NCI-H345 treated with DMSO at 0.1 percent for 48 hours (cell line): ENCODE measurements at regions not wholly inside any gene's neighbourhood (a gene's known extent, or its start where the extent isn't known, plus 50 kb on each side); places are given as distances from the start of the nearest gene placed in this dataset.
"Not testable (repeated sequence)": the region's sequence is repeated elsewhere in the genome, so short reads cannot be mapped to it uniquely, and the experiment has no call there.

ENCODE experiments used
- DNase-seq: peaks from one replicate; lab custom pipeline; 2025; ENCODE audit not compliant: unreplicated experiment; lab: John Stamatoyannopoulos, UW

- DNase-seq = no peak
These were observed 85.2 kb upstream of the WDR72 start for GRCh38 chr15:53844634-53845033.

GRCh38 chr15:53843869-53844569, 84.6 kb upstream of the WDR72 start:
- DNase-seq = no peak

- no peak for DNase-seq
These were observed 83.7 kb upstream of the WDR72 start for GRCh38 chr15:53843166-53843565.

DNA sequence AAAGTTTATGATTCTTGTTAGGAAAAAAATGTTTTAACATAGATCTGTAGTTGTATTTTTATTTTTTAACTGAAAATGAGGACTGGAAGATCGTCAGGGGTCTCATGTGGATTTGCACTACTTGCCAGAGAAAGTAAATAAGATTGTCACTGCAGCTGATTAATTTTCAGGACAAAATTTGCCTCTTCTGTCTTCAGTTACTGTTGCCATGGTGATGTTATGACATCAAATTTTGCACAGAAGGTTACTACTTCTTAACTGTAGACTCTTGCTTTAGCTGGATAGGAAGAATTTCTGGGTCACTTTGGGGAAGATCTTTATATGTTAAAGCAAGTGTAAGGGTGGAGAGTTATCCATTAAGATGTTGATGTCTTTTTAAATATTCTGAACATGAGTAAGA, 82.2 kb upstream of the WDR72 start:
- no peak for DNase-seq

- DNase-seq = no peak
These were observed 81.2 kb upstream of the WDR72 start for GRCh38 chr15:53840681-53841080.

DNA sequence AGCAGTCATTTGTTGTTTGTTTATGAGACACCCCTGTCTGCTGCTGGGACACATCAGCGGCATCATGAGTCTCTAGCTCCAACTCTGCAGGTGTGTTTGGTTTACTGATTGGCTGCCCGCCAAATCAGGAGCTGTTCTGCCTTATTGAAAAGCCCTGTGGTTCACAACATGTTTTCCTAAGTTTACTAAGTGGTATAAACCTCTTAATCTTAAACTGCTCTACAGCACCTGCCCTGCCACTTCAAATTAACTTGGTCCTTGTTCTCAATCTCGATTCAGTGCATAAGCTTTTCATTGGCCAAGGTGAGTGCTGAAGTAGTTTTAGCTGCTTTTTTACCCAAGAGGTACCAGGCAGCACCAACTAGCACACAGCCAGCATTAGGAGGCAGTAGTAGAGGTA, 77.8 kb upstream of the WDR72 start:
- DNase-seq = peak; percentile 89

- DNase-seq = no peak
These were observed 77.2 kb upstream of the WDR72 start for GRCh38 chr15:53836618-53837017.

DNA sequence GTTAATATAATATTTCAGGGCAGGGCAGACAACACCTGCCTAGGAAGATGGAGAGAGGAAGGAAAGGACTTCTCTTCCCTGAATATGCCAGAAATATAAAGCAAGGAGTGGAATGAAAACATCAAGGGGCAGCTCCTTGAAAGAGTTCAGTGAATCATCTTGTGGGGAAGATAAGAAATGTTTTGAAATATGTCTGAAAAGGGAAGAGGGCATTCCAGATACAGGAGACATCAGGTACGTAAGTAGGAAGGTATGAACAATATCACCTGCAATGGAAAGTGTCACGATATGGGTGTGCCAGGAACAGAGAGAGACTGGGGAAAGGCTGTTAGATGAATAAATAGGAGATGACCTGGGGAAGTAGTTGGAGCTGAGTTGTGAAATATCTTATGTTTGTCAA, 75.8 kb upstream of the WDR72 start:
- DNase-seq = no peak

DNA sequence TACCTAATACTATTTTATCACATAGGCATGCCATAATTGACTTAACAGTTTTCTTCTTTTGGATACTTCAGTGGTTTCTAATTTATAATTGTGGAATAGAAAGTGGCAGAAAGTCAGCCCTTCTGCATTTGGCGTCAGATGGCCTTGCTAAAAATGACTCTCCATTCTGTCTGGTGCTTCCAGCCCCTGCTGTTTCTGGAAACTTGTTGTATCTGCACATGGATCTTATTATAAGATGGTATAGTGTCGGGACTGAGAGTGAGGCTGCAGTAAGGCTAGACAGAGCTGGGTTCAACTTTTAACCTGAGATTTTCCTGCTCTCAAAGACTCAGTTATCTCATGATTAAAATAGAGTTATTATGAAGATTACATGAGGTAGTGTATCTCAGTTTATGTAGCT, 74.8 kb upstream of the WDR72 start:
- DNase-seq = no peak

GRCh38 chr15:53833134-53833624, 73.7 kb upstream of the WDR72 start:
- DNase-seq = no peak

GRCh38 chr15:53831907-53832770, 72.7 kb upstream of the WDR72 start:
- peak; percentile 47 for DNase-seq

- no peak for DNase-seq
These were observed 71.4 kb upstream of the WDR72 start for GRCh38 chr15:53830707-53831386.

- DNase-seq = no peak
These were observed 70.5 kb upstream of the WDR72 start for GRCh38 chr15:53829923-53830459.

DNA sequence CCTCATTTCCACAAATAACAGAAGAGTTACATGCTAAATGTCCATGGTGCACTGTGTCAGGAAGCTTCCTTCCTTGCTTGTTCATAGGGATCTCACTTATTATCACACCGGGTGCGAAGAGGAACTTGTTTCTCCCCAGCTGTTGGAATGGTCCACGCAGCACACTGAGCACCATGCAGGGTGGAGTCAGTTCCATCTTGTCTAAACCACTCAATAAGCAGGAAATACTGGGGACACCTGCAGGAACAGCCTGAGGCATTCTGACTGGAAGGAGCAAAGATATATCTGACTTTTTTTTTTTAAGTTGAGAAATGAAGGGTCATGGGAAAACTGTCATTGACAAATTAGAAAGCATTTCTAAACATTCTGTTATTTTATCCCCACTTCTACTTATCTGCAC, 70.0 kb upstream of the WDR72 start:
- DNase-seq = no peak

- no peak for DNase-seq
These were observed 67.9 kb upstream of the WDR72 start for GRCh38 chr15:53827355-53827754.

DNA sequence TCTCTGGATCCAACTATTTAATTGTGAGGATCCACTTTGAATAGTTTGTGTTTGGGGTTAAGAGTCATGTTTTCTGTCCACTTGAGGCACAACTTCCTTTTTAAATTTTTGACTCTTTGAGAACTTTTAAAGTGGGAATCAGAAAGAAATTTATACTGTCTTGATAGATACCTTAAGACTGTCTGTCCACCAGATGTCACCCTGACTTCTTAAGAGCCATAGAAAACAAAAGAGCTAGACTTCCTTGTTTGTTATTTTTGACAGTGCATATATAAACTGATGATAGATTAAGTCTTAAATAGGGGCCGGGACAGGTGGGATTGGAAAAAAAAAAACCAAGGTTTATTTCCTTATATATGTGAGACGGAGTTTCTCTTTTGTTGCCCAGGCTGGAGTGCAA, 52.1 kb upstream of the WDR72 start:
- no peak for DNase-seq

GRCh38 chr15:53810306-53810705, 50.8 kb upstream of the WDR72 start:
- not testable (repeated sequence) for DNase-seq
